ENCODE measurements at regions not wholly inside any gene's neighbourhood (a gene's known extent, or its start where the extent isn't known, plus 50 kb on each side); places are given as distances from the start of the nearest gene placed in this dataset.
"Not testable (repeated sequence)": the region's sequence is repeated elsewhere in the genome, so short reads cannot be mapped to it uniquely, and the experiment has no call there.

DNA sequence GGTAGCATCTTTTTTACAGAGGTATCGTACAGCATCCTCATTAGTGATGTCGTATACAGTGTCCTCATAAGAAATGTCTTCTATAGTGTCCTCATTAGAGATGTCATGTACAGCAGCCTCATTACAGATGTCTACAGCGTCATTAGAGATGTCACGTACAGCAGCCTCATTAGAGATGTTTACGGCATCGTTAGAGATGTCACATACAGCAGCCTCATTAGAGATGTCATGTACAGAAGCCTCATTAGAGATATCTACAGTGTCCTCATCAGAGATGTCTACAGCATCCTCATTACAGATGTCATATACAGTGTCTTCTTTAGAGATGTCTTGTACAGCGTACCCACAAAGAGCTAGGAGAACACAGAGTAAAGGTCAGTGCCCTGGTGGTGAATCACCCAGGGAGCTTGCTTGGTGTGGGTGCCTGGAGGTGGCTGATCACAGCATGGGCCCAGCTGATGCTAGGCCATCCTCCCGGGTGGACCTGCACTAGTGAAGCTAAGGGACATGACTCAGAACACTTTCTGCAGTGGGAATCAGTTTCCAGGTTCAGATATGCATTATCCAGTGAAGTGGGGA lies 109.2 kb downstream of the IGLL1 start:
- Histone ChIP-seq H3K27me3 (no peaks in the 10 kb centered on the region), H3K4me3 (no peak overlapping the region), H3K36me3 (no peaks in the 10 kb centered on the region), H3K9me3 (no peaks in the 10 kb centered on the region), H3K4me1 (no peaks in the 10 kb centered on the region), H3K27ac (no peak overlapping the region)
- no peak for TF ChIP-seq POLR2A (IDR thresholded peaks at IDR 0.05)
- TF ChIP-seq CTCF (IDR thresholded peaks at IDR 0.05) = no peak
- DNase-seq (no peak), ATAC-seq (no peak)
- intact Hi-C loops (cut with DNase I) = no loop called here
- 73% methylated on average over 8 of the region's 8 CpGs for WGBS (ENCODE audit: insufficient coverage, low coverage, low lambda C conversion rate, missing lambda C conversion rate)

GRCh38 chr22:23467721-23468294 lies 112.3 kb downstream of the IGLL1 start:
- Histone ChIP-seq H3K9me3 (no peaks in the 10 kb centered on the region), H3K27ac (no peak overlapping the region), H3K36me3 (no peaks in the 10 kb centered on the region), H3K27me3 (no peaks in the 10 kb centered on the region), H3K4me3 (no peak overlapping the region), H3K4me1 (no peaks in the 10 kb centered on the region)
- no peak for DNase-seq
- intact Hi-C loops (cut with DNase I) = no loop called here
- TF ChIP-seq CTCF (IDR thresholded peaks at IDR 0.05) (no peak), POLR2A (IDR thresholded peaks at IDR 0.05) (no peak)
- no peak for ATAC-seq

- intact Hi-C loops (cut with DNase I) = no loop called here
- Histone ChIP-seq H3K27ac (no peak overlapping the region), H3K27me3 (no peaks in the 10 kb centered on the region), H3K36me3 (no peaks in the 10 kb centered on the region), H3K4me1 (no peaks in the 10 kb centered on the region), H3K9me3 (no peaks in the 10 kb centered on the region), H3K4me3 (no peak overlapping the region)
- ATAC-seq (no peak), DNase-seq (no peak)
- 100% methylated on average over 2 of the region's 7 CpGs for whole genome bisulfite sequencing (ENCODE audit: insufficient coverage, low coverage, low lambda C conversion rate, missing lambda C conversion rate)
- TF ChIP-seq CTCF (IDR thresholded peaks at IDR 0.05) (no peak), POLR2A (IDR thresholded peaks at IDR 0.05) (no peak)
Measured at GRCh38 chr22:23466351-23466750, 113.7 kb downstream of the IGLL1 start.

- H3K27ac ChIP-seq; ATAC-seq; H3K36me3 ChIP-seq; intact Hi-C loops (cut with DNase I); H3K27me3 ChIP-seq; H3K4me1 ChIP-seq; H3K9me3 ChIP-seq; H3K4me3 ChIP-seq; DNase-seq: not testable (repeated sequence)
- WGBS (ENCODE audit: insufficient coverage, low coverage, low lambda C conversion rate, missing lambda C conversion rate) = 62% methylated on average over 6 of the region's 6 CpGs
Measured at GRCh38 chr22:23464796-23465195, 115.3 kb downstream of the IGLL1 start.

DNA sequence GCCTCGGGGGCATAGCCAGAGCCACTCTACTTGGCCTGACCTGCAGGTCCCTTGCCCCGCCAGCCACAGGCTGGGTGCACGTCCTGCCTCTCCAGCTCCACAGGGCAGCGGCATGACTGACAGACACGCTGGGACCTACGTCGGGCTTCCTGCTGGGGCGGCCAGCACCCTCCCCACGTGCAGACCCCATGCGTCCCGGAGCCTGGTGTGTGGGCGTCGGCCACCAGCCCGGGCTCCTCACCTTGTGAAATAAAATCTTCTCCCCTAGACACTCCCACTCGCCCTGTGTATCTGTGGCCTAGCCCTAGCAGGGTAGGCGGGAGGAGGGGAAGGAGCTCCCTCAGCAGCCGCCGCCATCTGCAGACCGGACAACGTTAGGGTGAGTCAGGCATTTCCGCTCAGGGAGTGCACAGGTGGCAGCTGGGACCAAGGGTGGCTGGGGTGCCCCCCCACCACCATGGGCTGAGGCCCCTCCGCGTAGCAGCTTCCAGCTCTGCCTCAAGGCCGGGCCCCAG lies 119.5 kb downstream of the IGLL1 start:
- H3K27ac ChIP-seq; H3K36me3 ChIP-seq; DNase-seq; H3K4me3 ChIP-seq; H3K9me3 ChIP-seq; H3K4me1 ChIP-seq; intact Hi-C loops (cut with DNase I); H3K27me3 ChIP-seq: not testable (repeated sequence)
- 76% methylated on average over 3 of the region's 24 CpGs for WGBS (ENCODE audit: insufficient coverage, low coverage, low lambda C conversion rate, missing lambda C conversion rate)
- ATAC-seq = peak in 1 of 4 donors; percentile 24

- intact Hi-C loops (cut with DNase I) = not testable (repeated sequence)
- 50% methylated on average over 2 of the region's 24 CpGs for WGBS (ENCODE audit: insufficient coverage, low coverage, low lambda C conversion rate, missing lambda C conversion rate)
- ATAC-seq = peak in 1 of 4 donors; percentile 19
Measured at GRCh38 chr22:23459645-23460516, 120.2 kb downstream of the IGLL1 start.

More at GRCh38 chr22:23459645-23460516, 120.2 kb downstream of the IGLL1 start:
- H3K9me3 ChIP-seq, H3K4me3 ChIP-seq, H3K4me1 ChIP-seq, DNase-seq, H3K27ac ChIP-seq, H3K36me3 ChIP-seq, H3K27me3 ChIP-seq: not testable (repeated sequence)

All from right lobe of liver (tissue), 6 donors.